GM12873 (cell line): ENCODE measurements at regions not wholly inside any gene's neighbourhood (a gene's known extent, or its start where the extent isn't known, plus 50 kb on each side); places are given as distances from the start of the nearest gene placed in this dataset.

Experiments
- TF ChIP-seq, protein P1 (sequence below): IDR thresholded peaks from 2 replicates; pipeline ENCODE4 v1.5.1; 2012; ENCODE audit warnings: low read depth, mild to moderate bottlenecking, moderate library complexity, low read length, control low read depth; ENCODE audit not compliant: insufficient read depth; ENCODE audit errors: missing control alignments

DNA sequence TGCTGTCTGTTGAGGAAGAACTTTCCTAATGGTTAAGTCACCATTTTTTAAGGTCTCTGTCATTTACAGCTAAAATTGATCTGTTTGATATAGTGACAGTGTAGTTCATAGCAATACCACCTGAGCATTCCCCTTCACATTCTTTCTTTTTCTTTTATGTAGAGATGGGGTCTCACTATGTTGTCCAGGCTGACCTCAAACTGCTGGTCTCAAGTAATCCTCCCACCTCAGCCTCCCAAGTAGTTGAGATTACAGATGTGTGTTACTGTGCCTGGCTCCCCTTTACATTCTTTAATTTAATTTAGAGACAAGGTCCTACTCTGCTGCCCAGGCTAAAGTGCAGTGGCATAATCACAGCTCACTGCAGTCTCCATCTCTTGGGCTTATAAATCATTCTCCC, 72.7 kb upstream of the ACVR1 start:
- TF ChIP-seq, protein P1, sequence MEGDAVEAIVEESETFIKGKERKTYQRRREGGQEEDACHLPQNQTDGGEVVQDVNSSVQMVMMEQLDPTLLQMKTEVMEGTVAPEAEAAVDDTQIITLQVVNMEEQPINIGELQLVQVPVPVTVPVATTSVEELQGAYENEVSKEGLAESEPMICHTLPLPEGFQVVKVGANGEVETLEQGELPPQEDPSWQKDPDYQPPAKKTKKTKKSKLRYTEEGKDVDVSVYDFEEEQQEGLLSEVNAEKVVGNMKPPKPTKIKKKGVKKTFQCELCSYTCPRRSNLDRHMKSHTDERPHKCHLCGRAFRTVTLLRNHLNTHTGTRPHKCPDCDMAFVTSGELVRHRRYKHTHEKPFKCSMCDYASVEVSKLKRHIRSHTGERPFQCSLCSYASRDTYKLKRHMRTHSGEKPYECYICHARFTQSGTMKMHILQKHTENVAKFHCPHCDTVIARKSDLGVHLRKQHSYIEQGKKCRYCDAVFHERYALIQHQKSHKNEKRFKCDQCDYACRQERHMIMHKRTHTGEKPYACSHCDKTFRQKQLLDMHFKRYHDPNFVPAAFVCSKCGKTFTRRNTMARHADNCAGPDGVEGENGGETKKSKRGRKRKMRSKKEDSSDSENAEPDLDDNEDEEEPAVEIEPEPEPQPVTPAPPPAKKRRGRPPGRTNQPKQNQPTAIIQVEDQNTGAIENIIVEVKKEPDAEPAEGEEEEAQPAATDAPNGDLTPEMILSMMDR: no peak

- TF ChIP-seq, protein P1: no peak
Observed at GRCh38 chr2:157946919-157947557, 70.9 kb upstream of the ACVR1 start.

GRCh38 chr2:157940024-157940423, 63.9 kb upstream of the ACVR1 start:
- TF ChIP-seq, protein P1: no peak

DNA sequence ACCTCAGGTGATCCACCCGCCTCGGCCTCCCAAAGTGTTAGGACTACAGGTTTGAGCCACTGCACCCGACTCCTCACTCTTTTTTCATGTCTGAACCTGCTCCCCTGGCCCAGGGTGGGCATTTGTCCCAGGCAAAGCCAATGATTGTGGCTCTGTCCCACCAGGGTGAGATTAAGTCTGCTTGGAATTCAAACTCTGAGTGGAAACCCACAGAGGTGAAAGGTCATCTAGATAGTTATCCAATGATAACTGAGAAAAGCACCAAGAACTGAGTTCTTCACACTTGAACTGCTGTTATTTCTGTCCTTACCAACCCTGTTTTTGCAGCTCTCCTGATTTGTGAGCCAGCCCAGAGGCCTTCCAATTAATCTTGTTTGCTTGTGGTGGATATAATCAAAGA, 62.4 kb upstream of the ACVR1 start:
- TF ChIP-seq, protein P1: no peak

DNA sequence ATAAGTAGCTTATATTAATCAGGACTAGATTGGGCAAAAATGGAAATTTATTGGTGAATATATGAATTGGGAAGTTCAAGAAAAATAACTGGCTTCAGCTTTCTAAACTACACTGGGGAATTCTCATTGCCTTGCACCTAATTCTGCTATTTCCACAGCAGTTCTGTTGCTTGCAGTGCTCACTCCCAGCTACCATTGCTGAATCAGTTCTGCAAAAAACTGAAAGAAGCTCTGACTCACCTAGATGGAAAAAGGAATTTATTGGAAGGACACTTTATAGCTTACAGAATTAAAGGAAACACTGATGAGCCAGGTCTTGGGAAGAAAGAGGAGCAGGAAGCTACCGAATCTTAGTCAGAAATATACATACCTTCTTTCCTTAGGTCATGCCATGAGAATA, 60.3 kb upstream of the ACVR1 start:
- TF ChIP-seq, protein P1: no peak

- TF ChIP-seq, protein P1: no peak
Observed at GRCh38 chr2:157935378-157935906, 59.3 kb upstream of the ACVR1 start.

GRCh38 chr2:157934684-157935377, 58.7 kb upstream of the ACVR1 start:
- TF ChIP-seq, protein P1: no peak
